ENCODE measurements at regions not wholly inside any gene's neighbourhood (a gene's known extent, or its start where the extent isn't known, plus 50 kb on each side); places are given as distances from the start of the nearest gene placed in this dataset.

GRCh38 chr1:58905628-58906221 is 121.9 kb upstream of the JUN start:
- H3K4me3 ChIP-seq (ENCODE audit: low read length), result no peak overlapping the region
- no peaks in the 10 kb centered on the region for H3K9me3 ChIP-seq (ENCODE audit: low read length)
- H2AFZ ChIP-seq (ENCODE audit: low read depth, low read length), result no peak overlapping the region
- no peaks in the 10 kb centered on the region for H4K20me1 ChIP-seq (ENCODE audit: insufficient read depth)
- H3F3A ChIP-seq (ENCODE audit: insufficient read depth, low read length, poor library complexity, severe bottlenecking), result no peaks in the 10 kb centered on the region
- no peaks in the 10 kb centered on the region for H3K79me2 ChIP-seq (replicated peaks; ENCODE audit: insufficient read depth, low read length)
- no peaks in the 10 kb centered on the region for H3K9me2 ChIP-seq (ENCODE audit: insufficient read depth, low read length)
- peaks cover 15% of the 10 kb centered on the region for H3K27me3 ChIP-seq (ENCODE audit: insufficient read depth, low read depth, low read length)
- H3K4me2 ChIP-seq (ENCODE audit: low read length), result no peak overlapping the region
- no peak overlapping the region for H3K9ac ChIP-seq (ENCODE audit: low read length)
- no peak for TF ChIP-seq EZH2 (IDR thresholded peaks at IDR 0.05; ENCODE audit: borderline replicate concordance, insufficient read depth, low read length, poor library complexity, severe bottlenecking)
- no peak for TF ChIP-seq TAF1 (IDR thresholded peaks at IDR 0.05; ENCODE audit: low read depth)
- no peak for TF ChIP-seq RAD21 (conservative IDR thresholded peaks at IDR 0.05)
- TF ChIP-seq REST (IDR thresholded peaks at IDR 0.05; ENCODE audit: borderline replicate concordance), result no peak
- TF ChIP-seq MXI1 (conservative IDR thresholded peaks at IDR 0.05; ENCODE audit: poor library complexity, severe bottlenecking), result no peak
- no peak for TF ChIP-seq CTCF (IDR thresholded peaks at IDR 0.05; ENCODE audit: poor library complexity, severe bottlenecking)
- TF ChIP-seq POLR2AphosphoS5 (IDR thresholded peaks at IDR 0.05), result no peak
- no peak for TF ChIP-seq SMC3 (conservative IDR thresholded peaks at IDR 0.05; ENCODE audit: poor library complexity)
- no peak for TF ChIP-seq EP300 (conservative IDR thresholded peaks at IDR 0.05; ENCODE audit: poor library complexity, severe bottlenecking)
- no peaks in the 10 kb centered on the region for H3K36me3 ChIP-seq (ENCODE audit: insufficient read depth, low read length)
- H3K27ac ChIP-seq (ENCODE audit: low read length), result no peak overlapping the region

DNA sequence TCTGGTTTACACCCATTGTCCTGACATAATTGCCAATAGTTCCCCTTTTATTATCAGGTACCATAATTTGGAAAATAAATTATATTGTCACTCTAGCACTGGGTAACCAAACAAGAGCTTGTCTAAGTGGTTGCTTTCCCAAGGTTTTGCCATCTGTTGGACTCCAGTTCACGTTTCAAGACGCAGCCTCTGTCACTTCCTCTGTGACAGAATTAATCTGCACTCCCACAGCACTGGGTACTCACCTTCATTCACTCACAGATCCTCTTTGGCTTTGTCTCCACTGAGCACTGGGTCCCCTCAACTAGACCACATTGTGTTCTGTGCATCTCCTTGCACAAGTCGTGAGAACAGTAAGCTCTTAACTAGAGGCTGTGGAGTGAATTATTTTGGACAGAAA is 123.6 kb upstream of the JUN start:
- H3K9me2 ChIP-seq (ENCODE audit: insufficient read depth, low read length), result no peaks in the 10 kb centered on the region

More for the DNA sequence above, 123.6 kb upstream of the JUN start:
- no peaks in the 10 kb centered on the region for H3F3A ChIP-seq (ENCODE audit: insufficient read depth, low read length, poor library complexity, severe bottlenecking)
- TF ChIP-seq POLR2AphosphoS5 (IDR thresholded peaks at IDR 0.05) (no peak), EZH2 (IDR thresholded peaks at IDR 0.05; ENCODE audit: borderline replicate concordance, insufficient read depth, low read length, poor library complexity, severe bottlenecking) (no peak), RAD21 (conservative IDR thresholded peaks at IDR 0.05) (no peak), TAF1 (IDR thresholded peaks at IDR 0.05; ENCODE audit: low read depth) (no peak), EP300 (conservative IDR thresholded peaks at IDR 0.05; ENCODE audit: poor library complexity, severe bottlenecking) (no peak), REST (IDR thresholded peaks at IDR 0.05; ENCODE audit: borderline replicate concordance) (no peak), MXI1 (conservative IDR thresholded peaks at IDR 0.05; ENCODE audit: poor library complexity, severe bottlenecking) (no peak), CTCF (IDR thresholded peaks at IDR 0.05; ENCODE audit: poor library complexity, severe bottlenecking) (no peak), SMC3 (conservative IDR thresholded peaks at IDR 0.05; ENCODE audit: poor library complexity) (no peak)
- no peaks in the 10 kb centered on the region for H3K9me3 ChIP-seq (ENCODE audit: low read length)
- H3K79me2 ChIP-seq (replicated peaks; ENCODE audit: insufficient read depth, low read length), result no peaks in the 10 kb centered on the region
- H3K4me3 ChIP-seq (ENCODE audit: low read length), result no peak overlapping the region
- H4K20me1 ChIP-seq (ENCODE audit: insufficient read depth), result no peaks in the 10 kb centered on the region
- H3K27me3 ChIP-seq (ENCODE audit: insufficient read depth, low read depth, low read length), result peaks cover 15% of the 10 kb centered on the region
- H3K36me3 ChIP-seq (ENCODE audit: insufficient read depth, low read length), result no peaks in the 10 kb centered on the region
- no peak overlapping the region for H3K27ac ChIP-seq (ENCODE audit: low read length)
- no peak overlapping the region for H3K9ac ChIP-seq (ENCODE audit: low read length)
- H2AFZ ChIP-seq (ENCODE audit: low read depth, low read length), result no peak overlapping the region
- no peak overlapping the region for H3K4me2 ChIP-seq (ENCODE audit: low read length)
